ENCODE measurements at regions not wholly inside any gene's neighbourhood (a gene's known extent, or its start where the extent isn't known, plus 50 kb on each side); places are given as distances from the start of the nearest gene placed in this dataset.
"Not testable (repeated sequence)": the region's sequence is repeated elsewhere in the genome, so short reads cannot be mapped to it uniquely, and the experiment has no call there.

- no peak for DNase-seq
Measured at GRCh38 chr6:26175033-26175427, 87.8 kb downstream of the HFE start.

DNA sequence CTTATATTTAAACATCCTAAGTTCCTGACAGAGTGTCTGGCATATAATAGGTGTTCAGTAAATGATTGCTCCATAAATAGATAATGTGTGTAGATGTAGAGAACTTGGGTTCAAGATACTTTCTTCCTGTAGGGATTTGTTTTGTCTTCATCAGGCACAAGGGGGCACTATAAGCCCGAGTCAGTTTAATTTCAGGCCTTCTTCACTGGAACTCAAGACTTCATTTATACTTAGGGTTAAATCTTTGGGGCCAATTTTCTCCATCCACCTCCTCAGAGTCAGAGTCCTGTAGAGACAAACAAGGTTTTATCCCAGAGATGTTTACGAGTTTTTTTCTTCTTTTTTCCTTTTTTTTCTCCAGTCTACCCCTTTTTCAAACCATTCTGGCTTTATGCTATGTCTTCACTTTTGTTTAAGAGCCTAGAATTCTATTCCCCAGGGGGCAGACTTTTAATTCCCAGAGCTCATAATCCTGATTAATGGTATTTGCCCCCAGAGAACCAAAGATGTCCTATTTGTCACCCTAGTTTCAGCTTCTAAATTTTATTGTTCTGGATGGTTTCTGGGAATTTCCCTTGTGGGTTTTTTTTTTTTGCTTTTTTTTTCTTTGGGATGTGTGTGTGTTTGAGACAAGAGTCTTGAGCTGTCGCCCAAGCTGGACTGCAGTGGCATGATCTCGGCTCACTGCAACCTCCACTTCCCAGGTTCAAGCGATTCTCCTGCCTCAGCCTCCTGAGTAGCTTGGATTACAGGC is 88.4 kb downstream of the HFE start:
- DNase-seq = peak; percentile 89

- DNase-seq = no peak
Measured at GRCh38 chr6:26179675-26180074, 92.4 kb downstream of the HFE start.

DNA sequence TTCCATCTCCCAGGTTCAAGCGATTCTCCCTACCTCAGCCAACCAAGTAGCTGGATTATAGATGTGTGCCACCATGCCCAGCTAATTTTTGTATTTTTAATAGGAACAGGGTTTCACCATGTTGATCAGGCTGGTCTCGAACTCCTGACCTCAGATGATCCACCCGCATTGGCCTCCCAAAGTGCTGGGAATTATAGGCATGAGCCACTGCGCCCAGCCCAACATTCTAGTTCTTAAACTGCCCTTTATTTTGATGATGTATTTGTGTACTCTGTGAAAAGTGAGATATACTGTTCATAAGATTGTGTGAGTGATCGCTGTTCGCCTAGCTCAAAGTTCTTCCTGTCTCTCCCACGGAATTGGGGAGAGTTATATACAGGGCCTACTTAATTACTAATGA is 93.1 kb downstream of the HFE start:
- no peak for DNase-seq

DNA sequence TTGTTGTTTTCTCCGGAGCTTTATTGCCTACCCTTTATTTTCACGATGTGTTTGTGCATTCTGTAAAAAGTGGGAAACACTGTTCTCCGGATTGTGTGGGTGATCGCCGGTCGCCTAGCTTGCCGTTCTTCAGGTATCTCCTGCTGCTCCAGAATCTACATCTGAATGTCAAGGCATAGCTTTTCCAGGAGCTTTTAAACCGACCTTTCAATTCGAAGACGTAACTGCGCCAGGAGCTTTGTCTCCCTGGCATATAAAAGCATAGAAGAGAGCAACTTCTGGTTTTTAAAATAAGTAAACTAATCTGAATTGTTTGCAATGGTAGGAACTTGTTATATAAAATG is 96.0 kb downstream of the HFE start:
- DNase-seq = no peak

GRCh38 chr6:26183581-26184366 is 96.5 kb downstream of the HFE start:
- DNase-seq = no peak

- no peak for DNase-seq
Measured at GRCh38 chr6:26184367-26184891, 97.2 kb downstream of the HFE start.

DNA sequence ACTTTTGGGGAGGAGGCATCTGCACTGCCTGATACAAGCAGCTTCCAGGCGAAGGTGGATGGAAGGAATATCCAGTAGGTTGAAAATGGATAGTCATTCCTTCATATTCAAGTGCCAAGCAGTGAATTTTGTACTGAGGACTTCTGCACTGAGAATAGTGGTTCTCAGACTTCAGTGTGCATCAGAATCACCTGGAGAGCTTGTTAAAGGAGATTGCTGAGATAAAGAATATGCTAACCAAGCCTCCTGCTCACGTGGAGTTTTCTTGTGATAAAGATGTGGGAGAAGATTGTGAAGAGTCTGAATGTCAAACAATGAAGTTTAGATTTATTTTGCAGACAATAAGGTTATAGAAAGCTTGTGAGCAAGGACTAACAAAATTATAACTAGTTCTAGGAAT is 97.8 kb downstream of the HFE start:
- no peak for DNase-seq

- DNase-seq = no peak
Measured at GRCh38 chr6:26185802-26186201, 98.6 kb downstream of the HFE start.

DNA sequence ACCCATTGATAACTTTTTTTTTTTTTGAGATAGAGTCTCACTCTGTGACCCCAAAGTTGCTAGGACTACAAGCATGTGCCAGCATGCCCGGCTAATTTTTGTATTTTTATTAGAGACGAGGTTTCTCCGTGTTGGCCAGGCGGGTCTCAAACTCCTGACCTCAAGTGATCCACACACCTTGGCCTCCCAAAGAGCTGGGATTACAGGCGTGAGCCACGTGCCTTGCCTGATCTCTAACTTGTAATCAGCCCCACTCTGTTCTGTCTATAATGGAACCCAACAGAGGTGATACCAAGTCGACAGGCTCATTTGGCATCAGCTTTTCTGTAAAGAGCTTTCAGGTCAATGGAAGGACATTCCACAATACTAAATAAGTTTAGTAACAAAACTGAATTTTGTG is 99.4 kb downstream of the HFE start:
- DNase-seq = no peak

- DNase-seq = no peak
Measured at GRCh38 chr6:26187292-26187691, 100.1 kb downstream of the HFE start.

DNA sequence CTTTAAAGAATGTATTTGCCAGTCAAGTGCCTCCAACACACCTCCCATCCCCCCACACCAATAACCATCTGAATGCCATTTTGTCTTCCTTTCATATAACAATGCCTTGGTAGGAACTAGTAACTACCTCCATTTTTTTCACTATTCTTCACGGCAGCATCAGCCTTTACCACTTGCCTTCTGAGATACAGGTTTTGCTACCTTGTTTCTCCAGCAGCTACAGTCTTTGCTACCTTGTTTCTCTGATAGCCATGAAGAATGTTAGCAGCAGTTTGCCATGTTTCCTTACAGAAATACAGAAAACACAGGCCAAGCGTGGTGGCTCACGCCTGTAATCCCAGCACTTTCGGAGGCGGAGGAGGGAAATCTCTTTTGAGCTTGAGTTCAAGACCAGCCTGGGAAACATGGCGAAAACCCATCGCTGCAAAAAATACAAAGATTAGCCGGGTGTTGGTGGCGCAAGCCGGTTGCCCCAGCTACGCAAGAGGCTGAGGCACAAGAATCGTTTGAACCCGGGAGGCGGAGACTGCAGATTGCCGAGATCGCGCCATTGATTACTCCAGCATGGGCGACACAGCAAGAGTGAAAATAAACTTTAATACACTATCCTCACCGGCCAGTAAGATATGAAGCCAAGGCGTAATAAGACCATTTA is 100.9 kb downstream of the HFE start:
- DNase-seq = peak; percentile 99

GRCh38 chr6:26191512-26191911 is 104.3 kb downstream of the HFE start:
- DNase-seq = not testable (repeated sequence)

DNA sequence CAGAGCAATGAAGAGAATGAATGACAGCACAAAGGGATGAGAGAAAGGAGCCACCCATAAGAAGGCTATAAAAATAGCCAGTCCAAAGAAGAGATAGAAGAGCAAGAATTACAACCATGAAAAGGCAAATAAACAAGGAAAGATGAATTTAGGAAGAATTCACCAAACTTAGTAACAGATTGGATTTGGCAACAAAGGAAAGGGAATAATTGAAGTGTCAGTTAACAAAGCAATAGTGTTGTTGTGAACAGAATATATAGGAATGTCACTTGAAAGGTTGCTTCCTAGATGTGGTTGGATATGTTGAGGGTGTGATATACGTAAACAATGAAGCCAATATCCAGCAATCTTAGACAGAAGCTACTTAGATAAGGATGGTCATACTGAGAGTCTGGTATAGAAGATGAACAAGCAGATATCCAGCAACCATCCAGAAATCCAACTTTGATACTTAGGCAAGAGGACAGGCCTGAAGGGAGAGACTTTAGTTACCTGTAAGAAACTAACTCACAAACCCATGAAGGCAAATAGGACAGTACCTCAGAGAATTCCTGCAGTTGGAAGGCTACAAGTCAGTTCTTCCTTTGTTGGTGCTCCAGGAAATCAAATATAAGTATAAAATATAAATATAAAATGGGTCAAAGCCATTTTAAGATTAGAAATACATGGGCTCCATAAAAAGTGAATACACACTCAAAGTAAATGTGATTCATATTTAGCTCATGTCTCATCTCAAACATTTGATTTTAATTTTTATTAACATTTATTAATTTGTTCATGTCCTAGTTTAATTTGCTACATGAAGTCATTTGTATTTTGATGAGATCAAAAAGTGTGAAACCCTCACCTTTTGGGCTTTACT is 106.5 kb downstream of the HFE start:
- no peak for DNase-seq

DNA sequence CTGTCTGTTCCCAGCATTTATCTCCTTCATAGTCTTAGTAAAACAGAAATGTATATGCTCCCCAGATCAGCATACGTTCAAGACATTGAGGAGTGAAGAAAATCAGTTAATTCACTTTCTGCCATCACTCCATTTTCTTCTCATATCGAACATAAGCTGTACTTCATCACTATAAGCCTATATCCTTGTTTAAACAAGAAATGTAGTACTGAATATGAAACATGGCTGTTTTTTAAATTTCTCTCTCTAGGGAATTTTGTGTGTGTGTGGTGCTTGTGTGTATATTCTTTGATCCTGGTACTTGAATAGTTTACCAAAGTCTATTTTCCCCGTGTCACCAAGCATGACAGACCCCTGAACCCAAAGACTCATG is 107.1 kb downstream of the HFE start:
- no peak for DNase-seq

DNA sequence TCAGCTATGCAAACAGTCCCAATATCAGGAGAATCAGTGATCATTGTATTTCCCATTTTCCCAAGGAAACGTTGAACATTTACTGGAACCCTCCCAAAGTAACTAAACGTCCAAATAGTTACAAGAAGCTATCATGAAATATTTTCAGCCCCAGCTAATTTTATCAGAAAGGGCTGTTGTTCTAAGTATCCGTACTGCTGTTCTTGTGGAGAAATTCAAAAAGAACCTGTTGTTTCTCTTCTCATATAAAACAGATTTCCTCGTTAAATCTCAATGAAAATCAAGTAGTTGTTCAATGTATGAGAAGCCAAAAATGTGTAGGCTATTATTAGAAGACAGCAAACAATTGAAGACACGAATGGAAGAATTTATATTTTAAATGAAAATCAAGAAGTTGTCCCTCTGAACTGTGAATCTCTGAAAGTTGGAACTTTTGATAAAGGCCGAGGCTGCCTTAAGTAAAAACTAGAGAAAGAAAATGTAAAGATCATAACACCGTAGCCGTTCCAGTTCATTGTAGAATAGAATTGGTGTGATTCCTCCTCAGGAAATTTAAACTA is 107.7 kb downstream of the HFE start:
- DNase-seq = no peak

GRCh38 chr6:26195376-26195923 is 108.2 kb downstream of the HFE start:
- DNase-seq = peak; percentile 96

DNA sequence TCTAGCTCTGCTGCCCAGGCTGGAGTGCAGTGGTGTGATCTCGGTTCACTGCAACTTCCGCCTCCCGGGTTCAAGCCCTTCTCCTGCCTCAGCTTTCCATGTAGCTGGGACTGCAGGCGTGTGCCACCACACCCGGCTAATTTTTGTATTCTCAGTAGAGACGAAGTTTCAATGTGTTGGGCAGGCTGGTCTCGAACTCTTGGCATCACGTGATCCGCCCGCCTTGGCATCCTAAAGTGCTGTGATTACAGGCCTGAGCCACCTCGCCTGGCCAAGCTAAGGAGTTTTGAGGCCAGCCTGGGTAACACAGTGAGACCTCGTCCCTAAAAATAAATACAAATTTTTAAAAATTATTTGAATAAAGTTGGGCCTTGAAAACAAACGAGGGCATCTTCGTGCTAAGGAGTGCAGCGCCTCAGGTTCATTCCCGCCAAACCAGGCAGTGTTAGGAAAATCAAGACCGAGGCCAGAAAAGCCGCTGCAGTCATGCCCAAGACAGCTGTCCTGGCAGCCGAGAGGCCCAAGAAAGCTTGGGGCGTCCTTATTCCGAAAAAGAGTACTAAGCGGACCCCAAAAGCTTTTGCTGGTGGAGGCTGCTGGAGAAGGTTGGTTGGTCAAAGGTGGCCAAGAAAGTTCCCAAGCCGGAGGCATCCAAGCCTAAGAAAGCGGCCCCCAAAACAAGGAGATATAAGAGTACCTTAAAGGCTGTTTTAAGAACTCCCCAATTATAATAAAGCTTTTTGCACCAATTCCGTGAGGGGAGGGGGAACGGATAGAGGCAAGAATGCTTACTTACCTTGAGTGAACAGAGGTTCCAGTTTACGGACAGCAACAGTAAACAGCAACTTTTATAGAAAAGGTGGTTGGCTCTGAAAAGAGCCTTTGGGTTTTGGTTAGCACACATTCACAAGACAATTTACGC is 109.0 kb downstream of the HFE start:
- peak; percentile 83 for DNase-seq

GRCh38 chr6:26196846-26197635 is 109.8 kb downstream of the HFE start:
- peak; percentile 98 for DNase-seq

- DNase-seq = no peak
Measured at GRCh38 chr6:26197636-26197932, 110.4 kb downstream of the HFE start.
